ENCODE measurements at regions not wholly inside any gene's neighbourhood (a gene's known extent, or its start where the extent isn't known, plus 50 kb on each side); places are given as distances from the start of the nearest gene placed in this dataset.

DNA sequence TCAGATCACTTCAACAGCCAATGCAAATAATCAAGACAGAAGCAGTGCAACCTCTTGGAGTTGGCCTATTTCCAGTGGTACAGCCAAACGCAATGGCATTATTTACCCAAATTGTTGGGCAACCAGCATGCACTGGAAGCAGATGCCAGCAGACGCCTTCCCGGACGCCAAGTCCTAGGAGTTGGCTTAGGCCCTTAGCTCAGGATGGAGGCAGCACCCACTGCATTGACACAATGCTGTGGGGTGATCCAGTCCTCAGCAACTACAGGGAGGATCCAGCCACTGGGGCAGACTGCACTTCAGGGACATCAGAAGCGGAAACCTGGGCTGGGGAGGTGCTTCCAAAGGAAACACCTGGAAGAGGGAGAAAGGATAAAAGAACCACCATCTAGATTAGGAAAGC, 290.4 kb downstream of the FAM43A start:
- DNase-seq: no peak
- Mint-ChIP-seq H3K9me3 (no peaks in the 10 kb centered on the region), H3K36me3 (ENCODE audit: low read depth) (no peaks in the 10 kb centered on the region), H3K4me1 (ENCODE audit: low read depth) (no peaks in the 10 kb centered on the region), H3K27ac (no peak overlapping the region), H3K27me3 (ENCODE audit: low read depth) (peaks cover 6% of the 10 kb centered on the region), H3K4me3 (no peak overlapping the region)
- intact Hi-C loops (cut with micrococcal nuclease): no loop called here
- CTCF ChIA-PET: no interaction called here

DNA sequence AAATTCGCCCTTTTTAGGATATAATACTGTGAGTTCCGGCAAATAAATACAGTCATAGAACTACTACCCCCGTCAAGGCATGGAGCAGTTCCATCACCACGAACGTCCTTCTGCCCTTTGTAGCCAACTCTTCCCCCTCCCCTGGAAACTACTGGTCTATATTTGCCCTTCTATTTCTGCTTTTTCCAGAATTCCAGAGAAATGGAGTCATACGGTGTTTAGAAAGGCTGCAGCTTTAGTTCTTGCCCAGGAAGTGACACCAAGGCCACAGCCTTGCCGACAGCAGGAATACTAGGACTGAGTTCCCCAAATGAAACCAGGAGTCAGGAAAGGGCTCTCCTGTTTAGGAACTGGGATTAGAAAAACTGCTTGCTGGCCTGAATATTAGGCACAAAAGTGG, 291.2 kb downstream of the FAM43A start:
- CTCF ChIA-PET: no interaction called here
- intact Hi-C loops (cut with micrococcal nuclease): no loop called here
- H3K4me1 Mint-ChIP-seq (ENCODE audit: low read depth): no peaks in the 10 kb centered on the region

GRCh38 chr3:194977356-194977755, 291.7 kb downstream of the FAM43A start:
- Mint-ChIP-seq H3K4me3 (no peak overlapping the region), H3K4me1 (ENCODE audit: low read depth) (no peaks in the 10 kb centered on the region), H3K36me3 (ENCODE audit: low read depth) (no peaks in the 10 kb centered on the region), H3K27me3 (ENCODE audit: low read depth) (peaks cover 6% of the 10 kb centered on the region), H3K27ac (no peak overlapping the region), H3K9me3 (peaks cover 7% of the 10 kb centered on the region)
- intact Hi-C loops (cut with micrococcal nuclease): no loop called here
- no peak for DNase-seq
- CTCF ChIA-PET: no interaction called here

More for the DNA sequence above, 291.2 kb downstream of the FAM43A start:
- H3K9me3 Mint-ChIP-seq: peaks cover 4% of the 10 kb centered on the region
- no peaks in the 10 kb centered on the region for H3K36me3 Mint-ChIP-seq (ENCODE audit: low read depth)
- no peak overlapping the region for H3K27ac Mint-ChIP-seq
- DNase-seq: no peak
- H3K27me3 Mint-ChIP-seq (ENCODE audit: low read depth): peaks cover 6% of the 10 kb centered on the region
- H3K4me3 Mint-ChIP-seq: no peak overlapping the region

GRCh38 chr3:194979173-194979572, 291.8 kb downstream of the XXYLT1 start:
- intact Hi-C loops (cut with micrococcal nuclease): no loop called here
- peaks cover 6% of the 10 kb centered on the region for H3K27me3 Mint-ChIP-seq (ENCODE audit: low read depth)
- no peak overlapping the region for H3K4me3 Mint-ChIP-seq
- H3K4me1 Mint-ChIP-seq (ENCODE audit: low read depth): no peaks in the 10 kb centered on the region
- H3K9me3 Mint-ChIP-seq: peaks cover 9% of the 10 kb centered on the region
- no peak for DNase-seq
- no peak overlapping the region for H3K27ac Mint-ChIP-seq
- CTCF ChIA-PET: interaction anchor here (0.5 kb wide), 1 partner anchor 429 kb away, joined by 3 read pairs; no protein-coding TSS in a partner anchor
- H3K36me3 Mint-ChIP-seq (ENCODE audit: low read depth): no peaks in the 10 kb centered on the region

- CTCF ChIA-PET: interaction anchor here (0.9 kb wide), 1 partner anchor 23 kb away, joined by 3 read pairs; no protein-coding TSS in a partner anchor
- H3K4me1 Mint-ChIP-seq (ENCODE audit: low read depth): no peaks in the 10 kb centered on the region
- H3K9me3 Mint-ChIP-seq: peaks cover 9% of the 10 kb centered on the region
- DNase-seq: no peak
- intact Hi-C loops (cut with micrococcal nuclease): no loop called here
- no peak overlapping the region for H3K4me3 Mint-ChIP-seq
- H3K27ac Mint-ChIP-seq: no peak overlapping the region
- H3K27me3 Mint-ChIP-seq (ENCODE audit: low read depth): peaks cover 15% of the 10 kb centered on the region
- H3K36me3 Mint-ChIP-seq (ENCODE audit: low read depth): no peaks in the 10 kb centered on the region
Observed at GRCh38 chr3:194982472-194982871, 288.5 kb downstream of the XXYLT1 start.

DNA sequence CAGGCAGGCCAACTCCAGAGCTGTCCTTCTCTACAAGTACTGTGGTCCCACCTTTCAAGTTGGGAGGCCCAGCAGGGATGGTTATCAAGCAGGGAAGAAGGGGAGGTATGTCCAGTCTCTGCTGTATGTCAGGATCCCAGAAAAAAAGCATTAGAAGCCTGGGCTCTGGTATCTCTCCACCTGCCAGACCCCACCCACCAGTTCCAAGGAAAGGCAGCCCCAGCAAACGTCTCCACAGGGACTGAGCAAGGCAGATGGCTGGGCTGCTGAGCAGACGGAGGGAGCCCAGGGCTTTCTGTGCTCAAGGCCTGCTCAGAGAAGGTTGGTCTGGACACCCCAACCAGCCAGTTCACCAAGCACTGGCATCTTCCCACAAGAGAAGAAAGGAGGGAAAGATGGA, 287.8 kb downstream of the XXYLT1 start:
- H3K36me3 Mint-ChIP-seq (ENCODE audit: low read depth): no peaks in the 10 kb centered on the region
- H3K9me3 Mint-ChIP-seq: peaks cover 9% of the 10 kb centered on the region
- no peaks in the 10 kb centered on the region for H3K4me1 Mint-ChIP-seq (ENCODE audit: low read depth)
- no peak overlapping the region for H3K4me3 Mint-ChIP-seq
- peaks cover 15% of the 10 kb centered on the region for H3K27me3 Mint-ChIP-seq (ENCODE audit: low read depth)
- no peak overlapping the region for H3K27ac Mint-ChIP-seq
- intact Hi-C loops (cut with micrococcal nuclease): no loop called here
- CTCF ChIA-PET: interaction anchor here (0.9 kb wide), 1 partner anchor 24 kb away, joined by 3 read pairs; no protein-coding TSS in a partner anchor
- DNase-seq: no peak

DNA sequence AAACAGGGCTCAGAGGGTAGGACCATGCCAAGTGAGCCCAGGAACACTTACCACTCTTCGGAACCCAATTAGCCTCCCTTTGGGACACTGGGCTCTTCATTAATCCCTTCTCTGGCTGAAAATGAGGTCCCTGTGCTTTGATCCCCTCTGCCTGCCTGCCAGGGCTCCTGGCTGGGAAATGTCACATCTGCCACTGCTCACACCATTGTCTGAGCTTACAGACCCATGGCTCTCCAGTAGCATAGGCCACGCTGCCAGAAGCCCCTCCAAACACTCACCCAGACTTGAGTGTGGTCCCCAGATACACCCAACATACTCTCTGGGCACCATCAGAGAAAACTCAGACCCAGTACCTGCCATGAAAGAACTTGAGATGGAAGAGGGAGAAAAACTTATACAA, 287.3 kb downstream of the XXYLT1 start:
- DNase-seq: no peak
- Mint-ChIP-seq H3K27me3 (ENCODE audit: low read depth) (peaks cover 11% of the 10 kb centered on the region), H3K36me3 (ENCODE audit: low read depth) (no peaks in the 10 kb centered on the region), H3K4me1 (ENCODE audit: low read depth) (no peaks in the 10 kb centered on the region), H3K9me3 (peaks cover 9% of the 10 kb centered on the region), H3K27ac (no peak overlapping the region), H3K4me3 (no peak overlapping the region)
- CTCF ChIA-PET: interaction anchor here (0.9 kb wide), 1 partner anchor 24 kb away, joined by 3 read pairs; no protein-coding TSS in a partner anchor
- intact Hi-C loops (cut with micrococcal nuclease): no loop called here

GRCh38 chr3:194984066-194984465, 286.9 kb downstream of the XXYLT1 start:
- Mint-ChIP-seq H3K36me3 (ENCODE audit: low read depth) (no peaks in the 10 kb centered on the region), H3K27ac (no peak overlapping the region), H3K4me1 (ENCODE audit: low read depth) (no peaks in the 10 kb centered on the region), H3K4me3 (no peak overlapping the region), H3K9me3 (peaks cover 9% of the 10 kb centered on the region), H3K27me3 (ENCODE audit: low read depth) (peaks cover 11% of the 10 kb centered on the region)
- CTCF ChIA-PET: no interaction called here
- no peak for DNase-seq
- intact Hi-C loops (cut with micrococcal nuclease): no loop called here

GRCh38 chr3:194984622-194985021, 286.3 kb downstream of the XXYLT1 start:
- H3K9me3 Mint-ChIP-seq: peaks cover 9% of the 10 kb centered on the region
- no peak overlapping the region for H3K4me3 Mint-ChIP-seq
- H3K4me1 Mint-ChIP-seq (ENCODE audit: low read depth): no peaks in the 10 kb centered on the region
- CTCF ChIA-PET: no interaction called here
- intact Hi-C loops (cut with micrococcal nuclease): no loop called here
- no peak for DNase-seq
- no peak overlapping the region for H3K27ac Mint-ChIP-seq
- peaks cover 11% of the 10 kb centered on the region for H3K27me3 Mint-ChIP-seq (ENCODE audit: low read depth)
- no peaks in the 10 kb centered on the region for H3K36me3 Mint-ChIP-seq (ENCODE audit: low read depth)

- Mint-ChIP-seq H3K9me3 (peaks cover 9% of the 10 kb centered on the region), H3K4me1 (ENCODE audit: low read depth) (no peaks in the 10 kb centered on the region), H3K36me3 (ENCODE audit: low read depth) (no peaks in the 10 kb centered on the region), H3K27me3 (ENCODE audit: low read depth) (peaks cover 11% of the 10 kb centered on the region), H3K27ac (no peak overlapping the region), H3K4me3 (no peak overlapping the region)
- intact Hi-C loops (cut with micrococcal nuclease): no loop called here
- CTCF ChIA-PET: interaction anchor here (0.5 kb wide), 1 partner anchor 200 kb away, joined by 3 read pairs; no protein-coding TSS in a partner anchor
- DNase-seq: no peak
Observed at GRCh38 chr3:194985031-194985578, 285.9 kb downstream of the XXYLT1 start.

GRCh38 chr3:194986208-194987043, 284.5 kb downstream of the XXYLT1 start:
- H3K4me1 Mint-ChIP-seq (ENCODE audit: low read depth): no peaks in the 10 kb centered on the region
- H3K36me3 Mint-ChIP-seq (ENCODE audit: low read depth): no peaks in the 10 kb centered on the region
- CTCF ChIA-PET: interaction anchor here (0.7 kb wide), 1 partner anchor 33 kb away, joined by 3 read pairs; no protein-coding TSS in a partner anchor
- intact Hi-C loops (cut with micrococcal nuclease): no loop called here
- H3K27ac Mint-ChIP-seq: no peak overlapping the region
- no peak overlapping the region for H3K4me3 Mint-ChIP-seq
- peaks cover 8% of the 10 kb centered on the region for H3K9me3 Mint-ChIP-seq
- no peak for DNase-seq
- peaks cover 11% of the 10 kb centered on the region for H3K27me3 Mint-ChIP-seq (ENCODE audit: low read depth)

- Mint-ChIP-seq H3K4me3 (no peak overlapping the region), H3K4me1 (ENCODE audit: low read depth) (no peaks in the 10 kb centered on the region), H3K27ac (no peak overlapping the region), H3K27me3 (ENCODE audit: low read depth) (peaks cover 11% of the 10 kb centered on the region), H3K36me3 (ENCODE audit: low read depth) (no peaks in the 10 kb centered on the region), H3K9me3 (no peaks in the 10 kb centered on the region)
- CTCF ChIA-PET: no interaction called here
- DNase-seq: no peak
- intact Hi-C loops (cut with micrococcal nuclease): no loop called here
Observed at GRCh38 chr3:194987571-194988494, 283.1 kb downstream of the XXYLT1 start.
